Activated gamma-delta T cell treated with anti-CD3 and anti-CD28 coated beads, Interleukin-2, amount 50 U/mL, for 16 hours (primary cell): ENCODE measurements at regions not wholly inside any gene's neighbourhood (a gene's known extent, or its start where the extent isn't known, plus 50 kb on each side); places are given as distances from the start of the nearest gene placed in this dataset.

Experiments
- DNase-seq: peaks from one replicate; pipeline ENCODE4 v3.0.0-alpha.2; 2020; ENCODE audit warnings: low read depth

- DNase-seq, result no peak
Measured at GRCh38 chr12:4223273-4223845, 50.2 kb upstream of the CCND2 start.

GRCh38 chr12:4221258-4221620 is 52.3 kb upstream of the CCND2 start:
- DNase-seq, result no peak

- DNase-seq, result no peak
Measured at GRCh38 chr12:4220536-4221257, 52.9 kb upstream of the CCND2 start.

GRCh38 chr12:4217091-4217490 is 56.5 kb upstream of the CCND2 start:
- no peak for DNase-seq

- DNase-seq, result no peak
Measured at GRCh38 chr12:4216187-4216927, 57.2 kb upstream of the CCND2 start.

GRCh38 chr12:4215229-4216186 is 58.1 kb upstream of the CCND2 start:
- DNase-seq, result no peak

- no peak for DNase-seq
Measured at GRCh38 chr12:4214877-4215228, 58.7 kb upstream of the CCND2 start.

- no peak for DNase-seq
Measured at GRCh38 chr12:4213471-4213870, 60.1 kb upstream of the CCND2 start.

GRCh38 chr12:4212845-4213244 is 60.7 kb upstream of the CCND2 start:
- no peak for DNase-seq

GRCh38 chr12:4211372-4211771 is 62.2 kb upstream of the CCND2 start:
- DNase-seq, result no peak

- no peak for DNase-seq
Measured at GRCh38 chr12:4210183-4210582, 63.4 kb upstream of the CCND2 start.

- no peak for DNase-seq
Measured at GRCh38 chr12:4206470-4206869, 67.1 kb upstream of the CCND2 start.

- no peak for DNase-seq
Measured at GRCh38 chr12:4203772-4204376, 69.7 kb upstream of the CCND2 start.

GRCh38 chr12:4202918-4203317 is 70.6 kb upstream of the CCND2 start:
- DNase-seq, result no peak

- DNase-seq, result no peak
Measured at GRCh38 chr12:4202487-4202886, 71.1 kb upstream of the CCND2 start.

GRCh38 chr12:4201333-4202100 is 72.0 kb upstream of the CCND2 start:
- DNase-seq, result no peak

- no peak for DNase-seq
Measured at GRCh38 chr12:4197922-4198763, 75.4 kb upstream of the CCND2 start.

- DNase-seq, result no peak
Measured at GRCh38 chr12:4196805-4197420, 76.6 kb upstream of the CCND2 start.

GRCh38 chr12:4194668-4195067 is 78.9 kb upstream of the CCND2 start:
- no peak for DNase-seq

- DNase-seq, result no peak
Measured at GRCh38 chr12:4193821-4194220, 79.7 kb upstream of the CCND2 start.
